Upper lobe of left lung (tissue), 6 donors: ENCODE measurements at regions not wholly inside any gene's neighbourhood (a gene's known extent, or its start where the extent isn't known, plus 50 kb on each side); places are given as distances from the start of the nearest gene placed in this dataset.

Experiments
- ATAC-seq, 2 donors: fragments of 200-7000 bp; cut with Tn5 transposase; one replicate each; pipeline ENCODE4 v1.9.1; 2022; ENCODE audit warnings: mild to moderate bottlenecking in 2 of 2, moderate library complexity in 2 of 2; ENCODE audit not compliant: low FRiP score in 2 of 2
- DNase-seq, 2 donors: peaks; one replicate each; pipeline ENCODE4 v3.0.0-alpha.2; 2019 to 2020
- H3K27ac ChIP-seq, 4 donors: fragments of 200-600 bp; sonication (generic); one replicate each; pipeline ENCODE4 v1.5.1; 2016 to 2019
- H3K27me3 ChIP-seq, 4 donors: fragments of 200-600 bp; sonication (generic); one replicate each; pipeline ENCODE4 v1.5.1; 2017 to 2019
- H3K36me3 ChIP-seq, 4 donors: fragments of 200-600 bp; sonication (generic); one replicate each; pipeline ENCODE4 v1.5.1; 2016 to 2019
- H3K4me1 ChIP-seq, 4 donors: fragments of 200-600 bp; sonication (generic); one replicate each; pipeline ENCODE4 v1.5.1; 2018 to 2019
- H3K4me3 ChIP-seq, 4 donors: fragments of 200-600 bp; sonication (generic); one replicate each; pipeline ENCODE4 v1.5.1; 2017 to 2019; ENCODE audit warnings: mild to moderate bottlenecking in 2 of 4, moderate library complexity in 1 of 4
- H3K9me3 ChIP-seq, 4 donors: fragments of 200-600 bp; sonication (generic); one replicate each; pipeline ENCODE4 v1.5.1; 2018 to 2019
- EP300 ChIP-seq, 4 donors: sonication (generic); formaldehyde crosslinking; IDR thresholded peaks; one replicate each; pipeline ENCODE4 v1.5.1; 2017; ENCODE audit warnings: antibody characterized with exemption in 4 of 4, control low read depth in 2 of 4
- POLR2A ChIP-seq, 4 donors: fragments of 450-650 bp; IDR thresholded peaks; one replicate each; pipeline ENCODE4 v1.5.1; 2016 to 2017; ENCODE audit warnings: antibody characterized with exemption in 4 of 4, mild to moderate bottlenecking in 2 of 4
- POLR2AphosphoS5 ChIP-seq, 2 donors: sonication (generic); formaldehyde crosslinking; IDR thresholded peaks; one replicate each; pipeline ENCODE4 v1.5.1; 2017; ENCODE audit warnings: antibody characterized with exemption in 2 of 2
- WGBS, 2 donors: methylation state at CpG; one replicate each; pipeline ENCODE4 v1.1.5; 2017 to 2018; 5-methylcytosine and 5-hydroxymethylcytosine counted together
- TF ChIP-seq, protein P1 (sequence below), 6 experiments: fragments of 450-650 bp in 4 of 6; fragments of 200-600 bp in 2 of 6; sonication (generic) in 2 of 6; IDR thresholded peaks; one replicate each; pipeline ENCODE4 v1.5.1; 2016 to 2019; ENCODE audit warnings: antibody characterized with exemption in 6 of 6
- donor health status: DM: no; HTN: no; CAD: no; lungs with moderate emphysema.
- donor health status: DM: no; HTN: yes; CAD: no; lungs with severe emphysema.

DNA sequence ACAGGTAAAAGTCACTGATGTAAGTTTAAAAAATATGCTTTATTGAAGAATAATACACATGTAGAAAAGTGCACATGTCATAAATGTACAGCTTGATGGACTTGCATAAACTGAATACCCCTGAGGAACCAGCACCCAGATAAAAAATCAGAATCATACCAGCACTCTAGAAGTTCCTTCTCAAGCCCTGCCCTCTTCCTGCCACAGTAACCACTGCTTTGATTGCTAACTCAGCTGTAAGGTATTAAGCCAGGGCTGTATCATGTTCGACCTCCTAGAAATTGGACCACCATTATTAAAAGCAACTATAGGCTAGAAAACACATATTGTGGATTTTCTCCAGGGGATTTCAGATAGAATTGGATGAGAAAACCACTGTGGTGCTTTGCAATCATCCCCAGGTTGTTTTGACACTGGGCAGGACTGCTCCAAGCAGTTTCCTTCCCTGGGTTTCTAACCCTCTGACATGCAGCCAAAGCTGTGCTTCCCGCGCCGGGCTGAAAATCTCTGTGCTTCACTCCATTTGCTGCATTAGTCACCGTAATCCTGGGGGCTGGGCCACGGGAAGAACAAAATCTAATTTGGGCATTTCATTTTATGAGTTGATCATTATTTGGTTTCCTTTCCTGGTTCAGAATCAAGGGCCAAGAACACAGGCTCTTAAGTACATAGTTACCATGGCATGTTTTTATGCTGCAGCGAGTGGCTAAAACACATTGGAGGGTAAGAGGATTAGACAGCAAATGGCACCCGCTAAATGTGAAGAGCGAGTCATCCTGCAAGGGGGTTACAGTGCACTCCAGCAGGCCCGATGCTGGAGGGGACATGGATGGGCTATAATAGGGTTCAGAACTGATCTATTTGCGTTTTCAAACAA lies 139.4 kb upstream of the IL12B start:
- peaks cover 0 to 4% (median 0%) of the 10 kb centered on the region in 4 donors for H3K4me1 ChIP-seq
- TF ChIP-seq, protein P1, sequence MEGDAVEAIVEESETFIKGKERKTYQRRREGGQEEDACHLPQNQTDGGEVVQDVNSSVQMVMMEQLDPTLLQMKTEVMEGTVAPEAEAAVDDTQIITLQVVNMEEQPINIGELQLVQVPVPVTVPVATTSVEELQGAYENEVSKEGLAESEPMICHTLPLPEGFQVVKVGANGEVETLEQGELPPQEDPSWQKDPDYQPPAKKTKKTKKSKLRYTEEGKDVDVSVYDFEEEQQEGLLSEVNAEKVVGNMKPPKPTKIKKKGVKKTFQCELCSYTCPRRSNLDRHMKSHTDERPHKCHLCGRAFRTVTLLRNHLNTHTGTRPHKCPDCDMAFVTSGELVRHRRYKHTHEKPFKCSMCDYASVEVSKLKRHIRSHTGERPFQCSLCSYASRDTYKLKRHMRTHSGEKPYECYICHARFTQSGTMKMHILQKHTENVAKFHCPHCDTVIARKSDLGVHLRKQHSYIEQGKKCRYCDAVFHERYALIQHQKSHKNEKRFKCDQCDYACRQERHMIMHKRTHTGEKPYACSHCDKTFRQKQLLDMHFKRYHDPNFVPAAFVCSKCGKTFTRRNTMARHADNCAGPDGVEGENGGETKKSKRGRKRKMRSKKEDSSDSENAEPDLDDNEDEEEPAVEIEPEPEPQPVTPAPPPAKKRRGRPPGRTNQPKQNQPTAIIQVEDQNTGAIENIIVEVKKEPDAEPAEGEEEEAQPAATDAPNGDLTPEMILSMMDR (IDR thresholded peaks at IDR 0.05) = no peak
- TF ChIP-seq POLR2A (IDR thresholded peaks at IDR 0.05) (no peak), EP300 (IDR thresholded peaks at IDR 0.05) (no peak), POLR2AphosphoS5 (IDR thresholded peaks at IDR 0.05) (no peak)
- no peaks in the 10 kb centered on the region for H3K36me3 ChIP-seq
- ATAC-seq = peak; percentile 46 to 70
- DNase-seq = peak in 1 of 2 donors; percentile 26
- no peaks in the 10 kb centered on the region for H3K27me3 ChIP-seq
- peaks cover 0 to 4% (median 0%) of the 10 kb centered on the region in 4 donors for H3K9me3 ChIP-seq
- H3K4me3 ChIP-seq = no peak overlapping the region
- 64 to 72% methylated on average over 11 of the region's 11 CpGs for WGBS, 2 donors
- no peak overlapping the region for H3K27ac ChIP-seq

GRCh38 chr5:159471904-159472303 lies 141.6 kb upstream of the IL12B start:
- Histone ChIP-seq H3K27ac (no peak overlapping the region), H3K9me3 (peaks cover 0 to 15% (median 5%) of the 10 kb centered on the region in 4 donors), H3K4me3 (no peak overlapping the region), H3K27me3 (no peaks in the 10 kb centered on the region), H3K36me3 (no peaks in the 10 kb centered on the region), H3K4me1 (peaks cover 0 to 4% (median 0%) of the 10 kb centered on the region in 4 donors)
- TF ChIP-seq, protein P1 (IDR thresholded peaks at IDR 0.05) = no peak
- WGBS, 2 donors = 86 to 100% methylated on average over 2 of the region's 2 CpGs
- DNase-seq (no peak), ATAC-seq (peak in 1 of 2 donors; percentile 53)

GRCh38 chr5:159475026-159475425 lies 144.7 kb upstream of the IL12B start:
- H3K4me3 ChIP-seq = no peak overlapping the region
- DNase-seq = no peak
- TF ChIP-seq EP300 (IDR thresholded peaks at IDR 0.05) (no peak), POLR2A (IDR thresholded peaks at IDR 0.05) (no peak), POLR2AphosphoS5 (IDR thresholded peaks at IDR 0.05) (no peak)
- TF ChIP-seq, protein P1 (IDR thresholded peaks at IDR 0.05) = no peak
- no peaks in the 10 kb centered on the region for H3K4me1 ChIP-seq
- no peak overlapping the region for H3K27ac ChIP-seq
- no peaks in the 10 kb centered on the region for H3K36me3 ChIP-seq
- no peaks in the 10 kb centered on the region for H3K27me3 ChIP-seq
- H3K9me3 ChIP-seq = peaks cover 0 to 15% (median 5%) of the 10 kb centered on the region in 4 donors
- no peak for ATAC-seq

- Histone ChIP-seq H3K9me3 (peaks cover 0 to 15% (median 5%) of the 10 kb centered on the region in 4 donors), H3K27me3 (no peaks in the 10 kb centered on the region), H3K27ac (no peak overlapping the region), H3K4me1 (no peaks in the 10 kb centered on the region), H3K36me3 (no peaks in the 10 kb centered on the region), H3K4me3 (no peak overlapping the region)
- ATAC-seq = no peak
- DNase-seq = no peak
- WGBS, 2 donors = 69 to 73% methylated on average over 1 of the region's 1 CpG
- TF ChIP-seq POLR2A (IDR thresholded peaks at IDR 0.05) (no peak), EP300 (IDR thresholded peaks at IDR 0.05) (no peak), POLR2AphosphoS5 (IDR thresholded peaks at IDR 0.05) (no peak)
- TF ChIP-seq, protein P1 (IDR thresholded peaks at IDR 0.05) = no peak
Observed at GRCh38 chr5:159478950-159479349, 148.7 kb upstream of the IL12B start.

- Histone ChIP-seq H3K4me3 (no peak overlapping the region), H3K4me1 (no peaks in the 10 kb centered on the region), H3K36me3 (no peaks in the 10 kb centered on the region), H3K27me3 (no peaks in the 10 kb centered on the region), H3K27ac (no peak overlapping the region), H3K9me3 (no peaks in the 10 kb centered on the region)
- TF ChIP-seq EP300 (IDR thresholded peaks at IDR 0.05) (no peak), POLR2A (IDR thresholded peaks at IDR 0.05) (no peak), POLR2AphosphoS5 (IDR thresholded peaks at IDR 0.05) (no peak)
- TF ChIP-seq, protein P1 (IDR thresholded peaks at IDR 0.05) = no peak
- WGBS, 2 donors = 91 to 97% methylated on average over 2 of the region's 2 CpGs
- ATAC-seq = no peak
- no peak for DNase-seq
Observed at GRCh38 chr5:159480849-159481248, 150.6 kb upstream of the IL12B start.
